HepG2 (cell line): ENCODE measurements at regions not wholly inside any gene's neighbourhood (a gene's known extent, or its start where the extent isn't known, plus 50 kb on each side); places are given as distances from the start of the nearest gene placed in this dataset.

Experiments used
- ATAC-seq: fragments of 200-7000 bp; cut with Tn5 transposase; 3 replicates; pipeline ENCODE4 v1.9.1; 2020; ENCODE audit warnings: mild to moderate bottlenecking, moderate library complexity
- BruUV-seq: library from RNA; stranded (reverse); fragments of 400-500 nt; replicated peaks from 2 replicates; lab custom pipeline; 2021; lab: Mats Ljungman, UMichigan
- CTCF ChIA-PET: fragments of 300-600 bp; formaldehyde crosslinking; extraction: SDS; loops from one replicate; lab custom pipeline; 2021; ENCODE audit warnings: low total read pairs, inconsistent platforms, low intra/inter-chr PET ratio; lab: Yijun Ruan, JAX
- POLR2A ChIA-PET: fragments of 350-600 bp; sonication (Branson Sonifier 250); formaldehyde crosslinking; loops from one replicate; lab custom pipeline; 2020; ENCODE audit warnings: antibody characterized with exemption, inconsistent platforms; lab: Yijun Ruan, JAX
- DNase-seq: peaks from one replicate; pipeline ENCODE4 v3.0.0-alpha.2; 2015; ENCODE audit warnings: low spot score
- FAIRE-seq: peaks from 3 replicates; lab custom pipeline; 2011; peaks lifted over from hg19 to GRCh38; lab: Jason Lieb, UNC
- H2AFZ ChIP-seq: one replicate; pipeline ENCODE4 v1.6.1; 2011; ENCODE audit warnings: low read length, inconsistent platforms
- H3K27ac ChIP-seq: fragments of 300-600 bp; 3 replicates; pipeline ENCODE4 v1.8.0; 2011; ENCODE audit warnings: mixed run types, mild to moderate bottlenecking, mixed read lengths, low read length, inconsistent platforms; ENCODE audit not compliant: insufficient read depth; ENCODE audit errors: extremely low read length
- H3K27me3 ChIP-seq, 2 experiments: fragments of 200-600 bp in 1 of 2; 2 replicates in 1 of 2; 3 replicates in 1 of 2; pipeline versions ENCODE4 v1.6.0 to v1.8.0; 2011; ENCODE audit warnings: low read length in 2 of 2, mild to moderate bottlenecking in 2 of 2, moderate library complexity in 2 of 2, inconsistent platforms in 1 of 2; ENCODE audit not compliant: insufficient read depth in 2 of 2, control insufficient read depth in 1 of 2
- H3K36me3 ChIP-seq, 2 experiments: fragments of 200-600 bp in 1 of 2; replicated peaks in 1 of 2; 2 replicates in 1 of 2; 3 replicates in 1 of 2; pipeline versions ENCODE4 v1.5.1 to v1.8.0; 2011; ENCODE audit warnings: low read length in 2 of 2, inconsistent platforms in 1 of 2; ENCODE audit not compliant: insufficient read depth in 2 of 2, control insufficient read depth in 1 of 2
- H3K4me1 ChIP-seq: 2 replicates; pipeline ENCODE4 v1.5.1; 2012; ENCODE audit warnings: low read length, inconsistent platforms; ENCODE audit not compliant: insufficient read depth
- H3K4me2 ChIP-seq: 2 replicates; pipeline ENCODE4 v1.6.0; 2011; ENCODE audit warnings: low read depth, low read length, inconsistent platforms
- H3K4me3 ChIP-seq, 3 experiments: fragments of 200-600 bp in 1 of 3; sonication (generic), shearing (Covaris generic) in 1 of 3; replicated peaks in 1 of 3; 2 replicates each; pipeline ENCODE4 v1.5.1; 2011 to 2016; ENCODE audit warnings: low read length in 3 of 3, inconsistent platforms in 2 of 3, low read depth in 2 of 3, mild to moderate bottlenecking in 2 of 3, control low read depth in 1 of 3, mixed read lengths in 1 of 3; ENCODE audit not compliant: insufficient read depth in 1 of 3
- H3K79me2 ChIP-seq: one replicate; pipeline ENCODE4 v1.6.1; 2011; ENCODE audit warnings: low read length, inconsistent platforms; ENCODE audit not compliant: insufficient read depth
- H3K9ac ChIP-seq: 2 replicates; pipeline ENCODE4 v1.6.0; 2011; ENCODE audit warnings: mild to moderate bottlenecking, low read depth, low read length, inconsistent platforms; ENCODE audit not compliant: insufficient read depth
- H3K9me3 ChIP-seq: 2 replicates; pipeline ENCODE4 v1.5.1; 2012; ENCODE audit warnings: mild to moderate bottlenecking, low read length
- H4K20me1 ChIP-seq: 2 replicates; pipeline ENCODE4 v1.6.0; 2011; ENCODE audit warnings: inconsistent platforms, mild to moderate bottlenecking, low read length, moderate library complexity; ENCODE audit not compliant: insufficient read depth
- ZBTB42 ChIP-seq: sonication (generic); formaldehyde crosslinking; IDR thresholded peaks from 2 replicates; pipeline ENCODE4 v1.5.0; 2020; ENCODE audit warnings: mild to moderate bottlenecking, missing genetic modification reagents
- ZNF766 ChIP-seq: sonication (generic); formaldehyde crosslinking; IDR thresholded peaks from 2 replicates; pipeline ENCODE4 v1.5.0; 2020; ENCODE audit warnings: missing genetic modification reagents, borderline replicate concordance
- ZNF788 ChIP-seq: sonication (generic); formaldehyde crosslinking; IDR thresholded peaks from 2 replicates; pipeline ENCODE4 v1.5.0; 2020; ENCODE audit warnings: mild to moderate bottlenecking, missing genetic modification reagents, borderline replicate concordance
- whole genome bisulfite sequencing: methylation state at CpG from one replicate; pipeline ENCODE4 v1.1.6; 2017; ENCODE audit warnings: low lambda C conversion rate; 5-methylcytosine and 5-hydroxymethylcytosine counted together
- in situ Hi-C: cut with HindIII; loops from 2 replicates; pipeline ENCODE4 v1.10.0; 2017; ENCODE audit warnings: low pct_unique_long_range_greater_than_20kb; ENCODE audit not compliant: extremely low pct_ligation_motif_present
- intact Hi-C: fragments of 100-400 bp; cut with micrococcal nuclease; formaldehyde crosslinking; loops from one replicate; pipeline ENCODE4 v1.10.0; 2022; ENCODE audit not compliant: unreplicated experiment
- TF ChIP-seq, protein P1 (sequence below): sonication (generic); formaldehyde crosslinking; IDR thresholded peaks from 2 replicates; pipeline ENCODE4 v1.5.1; 2020; ENCODE audit warnings: missing genetic modification reagents, mild to moderate bottlenecking, borderline replicate concordance
- TF ChIP-seq, protein P2 (sequence below): sonication (generic); formaldehyde crosslinking; IDR thresholded peaks from 2 replicates; pipeline ENCODE4 v1.4.0; 2020; ENCODE audit warnings: missing genetic modification reagents

DNA sequence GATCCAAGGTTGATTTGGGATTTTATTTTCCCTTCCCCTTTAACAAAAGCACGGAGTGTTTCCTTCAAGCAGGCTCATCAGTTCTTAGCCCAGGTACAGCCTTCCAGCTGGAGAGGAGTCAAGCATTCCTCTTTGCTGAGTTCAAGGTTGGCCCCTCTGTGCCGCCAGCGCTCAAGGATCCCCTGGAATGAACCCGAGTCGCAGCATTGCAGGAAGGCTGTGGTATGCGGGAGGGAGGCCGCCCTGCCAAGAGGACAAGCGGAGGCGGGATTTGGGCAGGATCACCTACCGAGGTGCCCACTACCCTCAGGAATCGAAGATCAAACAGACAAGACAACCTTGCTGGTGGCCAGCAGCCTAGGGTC is 53.9 kb upstream of the NCOR2 start:
- no TSS peak for BruUV-seq
- POLR2A ChIA-PET, result no interaction called here
- Histone ChIP-seq H3K36me3 (no peaks in the 10 kb centered on the region), H4K20me1 (no peaks in the 10 kb centered on the region), H3K27me3 (peaks cover 7 to 72% of the 10 kb centered on the region in 2 experiments; a peak in 4 of 5 replicates), H2AFZ (no peak overlapping the region), H3K9me3 (no peaks in the 10 kb centered on the region), H3K4me3 (no peak overlapping the region)
- ATAC-seq, result peak; percentile 35; the same call in 1 of the 3 replicates
- in situ Hi-C loops, result no loop called here
- intact Hi-C loops, result no loop called here
- WGBS, result 3% methylated on average over 9 of the region's 11 CpGs
- TF ChIP-seq ZNF788 (CRISPR knock-in tag), result no peak
- TF ChIP-seq, protein P1, sequence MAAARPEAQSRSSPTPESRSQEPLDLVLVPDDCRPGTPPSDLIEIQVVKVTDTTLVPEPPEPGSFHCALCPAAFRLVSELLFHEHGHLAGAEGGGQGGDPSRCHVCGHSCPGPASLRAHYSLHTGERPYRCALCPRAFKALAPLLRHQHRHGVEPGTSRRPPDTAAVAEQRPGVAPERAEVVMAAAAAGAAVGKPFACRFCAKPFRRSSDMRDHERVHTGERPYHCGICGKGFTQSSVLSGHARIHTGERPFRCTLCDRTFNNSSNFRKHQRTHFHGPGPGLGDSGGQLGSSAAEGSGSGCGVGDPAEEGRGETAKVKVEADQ (CRISPR knock-in tag), result no peak
- no peak for TF ChIP-seq ZBTB42 (CRISPR knock-in tag)
- TF ChIP-seq, protein P2, sequence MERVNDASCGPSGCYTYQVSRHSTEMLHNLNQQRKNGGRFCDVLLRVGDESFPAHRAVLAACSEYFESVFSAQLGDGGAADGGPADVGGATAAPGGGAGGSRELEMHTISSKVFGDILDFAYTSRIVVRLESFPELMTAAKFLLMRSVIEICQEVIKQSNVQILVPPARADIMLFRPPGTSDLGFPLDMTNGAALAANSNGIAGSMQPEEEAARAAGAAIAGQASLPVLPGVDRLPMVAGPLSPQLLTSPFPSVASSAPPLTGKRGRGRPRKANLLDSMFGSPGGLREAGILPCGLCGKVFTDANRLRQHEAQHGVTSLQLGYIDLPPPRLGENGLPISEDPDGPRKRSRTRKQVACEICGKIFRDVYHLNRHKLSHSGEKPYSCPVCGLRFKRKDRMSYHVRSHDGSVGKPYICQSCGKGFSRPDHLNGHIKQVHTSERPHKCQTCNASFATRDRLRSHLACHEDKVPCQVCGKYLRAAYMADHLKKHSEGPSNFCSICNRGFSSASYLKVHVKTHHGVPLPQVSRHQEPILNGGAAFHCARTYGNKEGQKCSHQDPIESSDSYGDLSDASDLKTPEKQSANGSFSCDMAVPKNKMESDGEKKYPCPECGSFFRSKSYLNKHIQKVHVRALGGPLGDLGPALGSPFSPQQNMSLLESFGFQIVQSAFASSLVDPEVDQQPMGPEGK (CRISPR knock-in tag), result no peak
- TF ChIP-seq ZNF766 (CRISPR knock-in tag), result no peak
- TF ChIP-seq, all 625 proteins: peak for 0
- no peak for FAIRE-seq
- Histone ChIP-seq H3K79me2 (no peaks in the 10 kb centered on the region), H3K27ac (no peak overlapping the region), H3K9ac (no peak overlapping the region), H3K4me2 (no peak overlapping the region), H3K4me1 (peaks cover 9% of the 10 kb centered on the region)
- CTCF ChIA-PET, result no interaction called here
- no peak for DNase-seq
